ENCODE measurements at regions not wholly inside any gene's neighbourhood (a gene's known extent, or its start where the extent isn't known, plus 50 kb on each side); places are given as distances from the start of the nearest gene placed in this dataset.
A peak's percentile ranks its signal among the peaks of the same experiment; 100 is the strongest.
"Not testable (repeated sequence)": the region's sequence is repeated elsewhere in the genome, so short reads cannot be mapped to it uniquely, and the experiment has no call there.

GRCh38 chr1:189960769-189961168 lies 516.9 kb downstream of the BRINP3 start:
- no peak for DNase-seq (ENCODE audit: low read depth)

GRCh38 chr1:189962181-189962580 lies 515.5 kb downstream of the BRINP3 start:
- DNase-seq (ENCODE audit: low read depth): peak; percentile 36

- DNase-seq (ENCODE audit: low read depth): no peak
These were observed 507.1 kb downstream of the BRINP3 start for GRCh38 chr1:189970331-189971230.

- no peak for DNase-seq (ENCODE audit: low read depth)
These were observed 506.0 kb downstream of the BRINP3 start for GRCh38 chr1:189971656-189972055.

- DNase-seq (ENCODE audit: low read depth): no peak
These were observed 500.5 kb downstream of the BRINP3 start for GRCh38 chr1:189977184-189977583.

GRCh38 chr1:189983166-189983890 lies 494.3 kb downstream of the BRINP3 start:
- no peak for DNase-seq (ENCODE audit: low read depth)

- DNase-seq (ENCODE audit: low read depth): no peak
These were observed 491.1 kb downstream of the BRINP3 start for GRCh38 chr1:189986516-189986915.

GRCh38 chr1:189987509-189987908 lies 490.2 kb downstream of the BRINP3 start:
- DNase-seq (ENCODE audit: low read depth): no peak

GRCh38 chr1:189992856-189993255 lies 484.8 kb downstream of the BRINP3 start:
- no peak for DNase-seq (ENCODE audit: low read depth)

- no peak for DNase-seq (ENCODE audit: low read depth)
These were observed 477.2 kb downstream of the BRINP3 start for GRCh38 chr1:190000365-190000872.

GRCh38 chr1:190001187-190001586 lies 476.5 kb downstream of the BRINP3 start:
- no peak for DNase-seq (ENCODE audit: low read depth)

- DNase-seq (ENCODE audit: low read depth): no peak
These were observed 474.3 kb downstream of the BRINP3 start for GRCh38 chr1:190003376-190003775.

- DNase-seq (ENCODE audit: low read depth): no peak
These were observed 466.1 kb downstream of the BRINP3 start for GRCh38 chr1:190011585-190011984.

GRCh38 chr1:190019151-190019550 lies 458.5 kb downstream of the BRINP3 start:
- DNase-seq (ENCODE audit: low read depth): not testable (repeated sequence)

- DNase-seq (ENCODE audit: low read depth): no peak
These were observed 457.9 kb downstream of the BRINP3 start for GRCh38 chr1:190019717-190020116.

GRCh38 chr1:190022709-190023108 lies 455.0 kb downstream of the BRINP3 start:
- no peak for DNase-seq (ENCODE audit: low read depth)

GRCh38 chr1:190029441-190029840 lies 448.2 kb downstream of the BRINP3 start:
- no peak for DNase-seq (ENCODE audit: low read depth)

GRCh38 chr1:190043655-190044054 lies 434.0 kb downstream of the BRINP3 start:
- DNase-seq (ENCODE audit: low read depth): no peak

- no peak for DNase-seq (ENCODE audit: low read depth)
These were observed 431.4 kb downstream of the BRINP3 start for GRCh38 chr1:190046231-190046630.
